Heart right ventricle (tissue), 16 donors: ENCODE measurements at regions not wholly inside any gene's neighbourhood (a gene's known extent, or its start where the extent isn't known, plus 50 kb on each side); places are given as distances from the start of the nearest gene placed in this dataset.

Source experiments
- ATAC-seq, 8 donors: fragments of 200-7000 bp; cut with Tn5 transposase; one replicate each; pipeline ENCODE4 v1.9.1; 2020; ENCODE audit warnings: mild to moderate bottlenecking in 8 of 8, moderate library complexity in 8 of 8, moderate number of reproducible peaks in 1 of 8
- DNase-seq, 2 donors: peaks; one replicate each; pipeline ENCODE4 v3.0.0-alpha.2; 2020
- H3K27ac ChIP-seq, 10 donors: fragments of 200-600 bp; sonication (generic) in 2 of 10; one replicate each; pipeline versions ENCODE4 v1.5.0 to v1.8.0; 2020 to 2022; ENCODE audit warnings: mild to moderate bottlenecking in 3 of 10
- H3K27me3 ChIP-seq, 7 donors: fragments of 200-600 bp; one replicate each; pipeline ENCODE4 v1.8.0; 2021 to 2022; ENCODE audit warnings: mild to moderate bottlenecking in 2 of 7
- H3K36me3 ChIP-seq, 9 donors: fragments of 200-600 bp; sonication (generic) in 1 of 9; one replicate each; pipeline versions ENCODE4 v1.5.0 to v1.8.0; 2020 to 2022; ENCODE audit warnings: mild to moderate bottlenecking in 2 of 9
- H3K4me1 ChIP-seq, 9 donors: fragments of 200-600 bp; sonication (generic) in 1 of 9; one replicate each; pipeline versions ENCODE4 v1.5.0 to v1.8.0; 2020 to 2022; ENCODE audit warnings: mild to moderate bottlenecking in 4 of 9
- H3K4me3 ChIP-seq, 10 donors: fragments of 200-600 bp; sonication (generic) in 2 of 10; one replicate each; pipeline versions ENCODE4 v1.5.0 to v1.8.0; 2020 to 2022; ENCODE audit warnings: mild to moderate bottlenecking in 7 of 10, moderate library complexity in 2 of 10
- H3K9me3 ChIP-seq, 11 donors: fragments of 200-600 bp in 10 of 11; sonication (generic) in 2 of 11; one replicate each; pipeline versions ENCODE4 v1.5.0 to v1.8.0; 2013 to 2022; ENCODE audit warnings: mild to moderate bottlenecking in 2 of 11, control low read depth in 1 of 11, moderate library complexity in 1 of 11
- WGBS, 2 donors: extraction: QIAGEN DNeasy Blood & Tissue Kit; methylation state at CpG; one replicate each; pipeline ENCODE4 v1.1.7; 2013; ENCODE audit warnings: inconsistent platforms in 1 of 2; 5-methylcytosine and 5-hydroxymethylcytosine counted together
- intact Hi-C, 10 donors: fragments of 100-400 bp; cut with DNase I; formaldehyde crosslinking; loops; one replicate each; pipeline versions ENCODE4 v1.11.1 to v1.14.2; 2022
- TF ChIP-seq, protein P1 (sequence below), 9 donors: fragments of 200-600 bp; sonication (generic) in 2 of 9; IDR thresholded peaks; one replicate each; pipeline versions ENCODE4 v1.5.0 to v1.8.0; 2021 to 2022; ENCODE audit warnings: antibody characterized with exemption in 9 of 9, mild to moderate bottlenecking in 5 of 9, moderate library complexity in 1 of 9
- donor health status: Arrhythmogenic right ventricular cardiomyopathy.
- donor health status: ischemic (EF 13 %, LVEDD 7.1; RV severe dilation, severe dysfunction).
- donor health status: healthy with polysubstance abuse.
- donor health status: DM: no; HTN: yes; CAD: no.
- donor health status: DM: no; HTN: no; CAD: no.
- donor health status: ischemic (EF 25% LVEDD 6.9; RV normal size, moderate dysfunction).
- donor health status: ischemic (EF 25% LVEDD 5.7; RV mildly dilated, moderate dysfunction).
- donor health status: healthy.
- donor health status: DM: yes; HTN: yes; CAD: no.
- donor health status: Ischemic cardiomyopathy.
- donor health status: ischemic (EF 35%, LVEDD 5.7; RV mildly dilated, moderate dysfunction).
- donor health status: nonischemic (EF 11% LVEDD 7.7; RV severe dilation, severe dysfunction).
- donor health status: DM: yes; HTN: yes; CAD: no.
- donor health status: PGD.
- donor health status: ischemic (EF 29% LVEDD 5.4; RV normal size, mild dysfunction).
- donor health status: nonischemic (EF 23%, LVEDD 6.1; RV moderate dilation, normal function).

DNA sequence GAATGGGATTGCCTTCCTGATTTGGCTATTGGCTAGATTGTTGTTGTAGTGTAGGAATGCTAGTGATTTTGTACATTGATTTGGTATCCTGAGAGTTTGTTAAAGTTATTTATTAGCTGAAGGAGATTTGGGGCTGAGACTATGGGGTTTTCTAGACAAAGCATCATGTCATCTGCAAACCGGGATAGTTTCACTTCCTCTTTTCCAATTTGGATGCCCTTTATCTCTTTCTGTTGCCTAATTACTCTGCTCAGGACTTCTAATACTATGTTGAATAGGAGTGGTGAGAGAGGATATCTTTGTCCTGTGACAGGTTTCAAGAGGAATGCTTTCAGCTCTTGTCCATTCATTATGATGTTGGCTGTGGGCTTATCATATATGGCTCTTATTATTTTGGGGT, 265.7 kb upstream of the MGAT4C start:
- TF ChIP-seq, protein P1, sequence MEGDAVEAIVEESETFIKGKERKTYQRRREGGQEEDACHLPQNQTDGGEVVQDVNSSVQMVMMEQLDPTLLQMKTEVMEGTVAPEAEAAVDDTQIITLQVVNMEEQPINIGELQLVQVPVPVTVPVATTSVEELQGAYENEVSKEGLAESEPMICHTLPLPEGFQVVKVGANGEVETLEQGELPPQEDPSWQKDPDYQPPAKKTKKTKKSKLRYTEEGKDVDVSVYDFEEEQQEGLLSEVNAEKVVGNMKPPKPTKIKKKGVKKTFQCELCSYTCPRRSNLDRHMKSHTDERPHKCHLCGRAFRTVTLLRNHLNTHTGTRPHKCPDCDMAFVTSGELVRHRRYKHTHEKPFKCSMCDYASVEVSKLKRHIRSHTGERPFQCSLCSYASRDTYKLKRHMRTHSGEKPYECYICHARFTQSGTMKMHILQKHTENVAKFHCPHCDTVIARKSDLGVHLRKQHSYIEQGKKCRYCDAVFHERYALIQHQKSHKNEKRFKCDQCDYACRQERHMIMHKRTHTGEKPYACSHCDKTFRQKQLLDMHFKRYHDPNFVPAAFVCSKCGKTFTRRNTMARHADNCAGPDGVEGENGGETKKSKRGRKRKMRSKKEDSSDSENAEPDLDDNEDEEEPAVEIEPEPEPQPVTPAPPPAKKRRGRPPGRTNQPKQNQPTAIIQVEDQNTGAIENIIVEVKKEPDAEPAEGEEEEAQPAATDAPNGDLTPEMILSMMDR (IDR thresholded peaks at IDR 0.05) = no peak
- Histone ChIP-seq H3K4me1 (no peaks in the 10 kb centered on the region), H3K27ac (no peak overlapping the region), H3K36me3 (no peaks in the 10 kb centered on the region), H3K4me3 (no peak overlapping the region), H3K27me3 (no peaks in the 10 kb centered on the region), H3K9me3 (peaks cover 0 to 40% (median 11%) of the 10 kb centered on the region in 11 donors)
- 15 to 39% methylated on average over 1 of the region's 1 CpG for WGBS, 2 donors
- DNase-seq (no peak), ATAC-seq (no peak)
- intact Hi-C loops = no loop called here

DNA sequence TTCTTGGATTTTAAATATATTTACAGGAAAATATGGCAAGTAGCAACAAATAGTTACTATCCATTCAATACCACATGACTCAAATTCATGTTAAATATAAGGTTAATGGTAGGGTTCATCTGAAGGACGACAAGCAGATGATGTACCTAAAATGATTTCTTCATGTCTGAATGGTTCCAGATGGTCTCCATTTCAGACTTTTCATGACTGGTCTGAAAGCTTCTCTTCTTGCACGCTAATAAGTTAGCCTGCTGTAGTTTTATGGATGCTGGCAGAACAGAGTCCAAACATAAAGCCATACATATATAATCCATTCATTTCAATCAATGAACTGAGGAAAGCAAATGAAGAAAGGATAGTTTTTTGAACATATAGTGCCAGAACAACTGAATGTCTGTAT, 257.0 kb upstream of the MGAT4C start:
- ATAC-seq (no peak), DNase-seq (no peak)
- no peaks in the 10 kb centered on the region for H3K27me3 ChIP-seq
- intact Hi-C loops = no loop called here
- H3K27ac ChIP-seq = no peak overlapping the region
- TF ChIP-seq, protein P1 (IDR thresholded peaks at IDR 0.05) = no peak
- peaks cover 0 to 6% (median 0%) of the 10 kb centered on the region in 9 donors for H3K4me1 ChIP-seq
- H3K4me3 ChIP-seq = no peak overlapping the region
- H3K36me3 ChIP-seq = no peaks in the 10 kb centered on the region
- WGBS, 2 donors = 63 to 67% methylated on average over 2 of the region's 2 CpGs
- peaks cover 0 to 6% (median 0%) of the 10 kb centered on the region in 11 donors for H3K9me3 ChIP-seq

GRCh38 chr12:86496595-86496994, 240.4 kb upstream of the MGAT4C start:
- no peak for ATAC-seq

GRCh38 chr12:86484473-86484872, 228.3 kb upstream of the MGAT4C start:
- intact Hi-C loops = no loop called here
- ATAC-seq = no peak
- Histone ChIP-seq H3K36me3 (no peaks in the 10 kb centered on the region), H3K4me3 (no peak overlapping the region), H3K4me1 (no peaks in the 10 kb centered on the region), H3K9me3 (peaks cover 0 to 17% (median 0%) of the 10 kb centered on the region in 11 donors), H3K27me3 (no peaks in the 10 kb centered on the region), H3K27ac (no peak overlapping the region)
- DNase-seq = no peak
- WGBS, 2 donors = 84 to 86% methylated on average over 4 of the region's 4 CpGs
- TF ChIP-seq, protein P1 (IDR thresholded peaks at IDR 0.05) = no peak

More at GRCh38 chr12:86496595-86496994, 240.4 kb upstream of the MGAT4C start:
- no peaks in the 10 kb centered on the region for H3K27me3 ChIP-seq
- H3K4me3 ChIP-seq = no peak overlapping the region
- no peaks in the 10 kb centered on the region for H3K36me3 ChIP-seq
- H3K9me3 ChIP-seq = peaks cover 0 to 2% (median 0%) of the 10 kb centered on the region in 11 donors
- DNase-seq = no peak
- no peaks in the 10 kb centered on the region for H3K4me1 ChIP-seq
- TF ChIP-seq, protein P1 (IDR thresholded peaks at IDR 0.05) = no peak
- intact Hi-C loops = no loop called here
- 27 to 32% methylated on average over 1 of the region's 1 CpG for WGBS, 2 donors
- no peak overlapping the region for H3K27ac ChIP-seq
